Activated T-helper 17 cell treated with anti-CD3 and anti-CD28 coated beads, Interleukin-2, amount 50 U/mL, for 72 hours (primary cell): ENCODE measurements at regions not wholly inside any gene's neighbourhood (a gene's known extent, or its start where the extent isn't known, plus 50 kb on each side); places are given as distances from the start of the nearest gene placed in this dataset.

Experiments used
- ATAC-seq: fragments of 150-1000 bp; cut with Tn5 transposase; replicated peaks from 2 replicates; pipeline ENCODE4 v1.10.0; 2021; ENCODE audit warnings: mild to moderate bottlenecking, moderate library complexity
- H3K27ac Mint-ChIP-seq: one replicate; pipeline ENCODE4 v1.8.0; 2022; ENCODE audit warnings: mixed read lengths
- H3K27me3 Mint-ChIP-seq: one replicate; pipeline ENCODE4 v1.8.0; 2022; ENCODE audit warnings: mixed read lengths
- H3K36me3 Mint-ChIP-seq: one replicate; pipeline ENCODE4 v1.8.0; 2022; ENCODE audit warnings: low read depth, mild to moderate bottlenecking, mixed read lengths
- H3K4me1 Mint-ChIP-seq: one replicate; pipeline ENCODE4 v1.8.0; 2022; ENCODE audit warnings: mixed read lengths
- H3K4me3 Mint-ChIP-seq: one replicate; pipeline ENCODE4 v1.8.0; 2022; ENCODE audit warnings: mild to moderate bottlenecking, mixed read lengths
- H3K9me3 Mint-ChIP-seq: one replicate; pipeline ENCODE4 v1.8.0; 2022; ENCODE audit warnings: mixed read lengths

GRCh38 chr13:80214521-80214991, 126.4 kb downstream of the SPRY2 start:
- no peak overlapping the region for H3K4me3 Mint-ChIP-seq
- H3K27ac Mint-ChIP-seq: no peak overlapping the region
- H3K4me1 Mint-ChIP-seq: no peaks in the 10 kb centered on the region
- H3K27me3 Mint-ChIP-seq: no peaks in the 10 kb centered on the region
- H3K9me3 Mint-ChIP-seq: no peaks in the 10 kb centered on the region
- no peaks in the 10 kb centered on the region for H3K36me3 Mint-ChIP-seq
- ATAC-seq: no peak

GRCh38 chr13:80214050-80214449, 126.9 kb downstream of the SPRY2 start:
- no peak for ATAC-seq
- H3K27ac Mint-ChIP-seq: no peak overlapping the region
- H3K27me3 Mint-ChIP-seq: no peaks in the 10 kb centered on the region
- H3K9me3 Mint-ChIP-seq: no peaks in the 10 kb centered on the region
- no peaks in the 10 kb centered on the region for H3K36me3 Mint-ChIP-seq
- no peaks in the 10 kb centered on the region for H3K4me1 Mint-ChIP-seq
- no peak overlapping the region for H3K4me3 Mint-ChIP-seq

- H3K4me1 Mint-ChIP-seq: no peaks in the 10 kb centered on the region
- no peaks in the 10 kb centered on the region for H3K36me3 Mint-ChIP-seq
- H3K27ac Mint-ChIP-seq: no peak overlapping the region
- no peak for ATAC-seq
- H3K27me3 Mint-ChIP-seq: no peaks in the 10 kb centered on the region
- H3K4me3 Mint-ChIP-seq: no peak overlapping the region
- no peaks in the 10 kb centered on the region for H3K9me3 Mint-ChIP-seq
These were observed 127.7 kb downstream of the SPRY2 start for GRCh38 chr13:80213201-80213600.

DNA sequence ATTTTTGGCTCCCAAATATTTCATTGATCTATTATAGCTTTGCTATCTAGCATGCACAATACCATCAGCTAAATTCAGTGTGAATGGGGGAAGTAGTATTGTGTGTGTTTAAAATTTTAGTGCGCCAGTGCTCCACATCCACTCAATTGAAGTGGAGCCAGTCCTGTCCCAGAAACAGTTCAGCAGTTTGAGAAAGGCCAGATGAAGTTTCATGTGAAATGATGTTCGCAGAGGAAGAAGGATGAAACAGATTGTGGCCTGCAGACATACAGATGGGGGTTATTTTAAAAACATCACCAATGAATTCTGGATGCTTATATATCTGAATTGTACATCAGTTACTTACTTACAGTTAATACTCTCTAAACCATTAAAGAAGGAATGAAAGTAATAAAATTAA, 129.4 kb downstream of the SPRY2 start:
- ATAC-seq: no peak
- no peak overlapping the region for H3K4me3 Mint-ChIP-seq
- H3K27me3 Mint-ChIP-seq: no peaks in the 10 kb centered on the region
- H3K9me3 Mint-ChIP-seq: peaks cover 1% of the 10 kb centered on the region
- H3K27ac Mint-ChIP-seq: no peak overlapping the region
- H3K4me1 Mint-ChIP-seq: no peaks in the 10 kb centered on the region
- no peaks in the 10 kb centered on the region for H3K36me3 Mint-ChIP-seq

DNA sequence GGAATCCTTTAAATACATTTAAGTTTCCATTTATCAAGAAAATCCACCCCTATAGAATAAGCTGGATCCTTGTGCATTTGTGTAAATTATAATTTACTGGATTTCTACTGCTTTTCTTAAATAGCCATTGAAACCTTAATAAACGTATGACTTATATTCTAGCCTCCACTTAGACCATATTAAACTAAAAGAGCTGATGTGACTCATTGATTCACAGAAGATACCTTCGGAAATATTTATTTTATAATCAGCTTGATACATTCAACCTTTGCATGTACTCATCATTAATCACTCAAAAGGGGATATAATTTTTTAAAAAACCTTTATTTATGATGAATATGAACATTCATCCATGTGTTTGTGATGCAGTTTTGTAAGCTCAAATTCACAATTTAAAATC, 136.3 kb downstream of the SPRY2 start:
- peaks cover 4% of the 10 kb centered on the region for H3K9me3 Mint-ChIP-seq
- H3K27me3 Mint-ChIP-seq: no peaks in the 10 kb centered on the region
- H3K27ac Mint-ChIP-seq: no peak overlapping the region
- no peaks in the 10 kb centered on the region for H3K4me1 Mint-ChIP-seq
- ATAC-seq: no peak
- H3K36me3 Mint-ChIP-seq: no peaks in the 10 kb centered on the region
- H3K4me3 Mint-ChIP-seq: no peak overlapping the region

DNA sequence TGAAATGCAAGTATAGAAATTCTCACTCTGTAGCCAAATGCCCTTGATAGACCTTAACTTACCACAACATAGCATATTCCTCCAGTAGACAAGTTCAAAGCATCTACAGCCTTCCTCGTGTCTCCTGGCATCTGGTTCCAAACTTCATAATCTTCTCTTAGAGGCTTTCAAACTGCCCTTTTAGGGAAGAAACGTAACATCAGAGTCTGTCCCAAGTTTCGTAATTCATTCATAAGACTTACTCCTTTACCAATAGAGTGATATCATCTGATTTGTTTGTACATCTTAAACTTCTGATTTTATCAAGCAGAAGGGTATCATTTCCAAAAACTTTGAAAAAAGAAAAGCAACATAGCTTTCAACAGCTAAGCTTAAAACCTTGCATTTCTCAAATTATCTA, 137.4 kb downstream of the SPRY2 start:
- Mint-ChIP-seq H3K4me3 (no peak overlapping the region), H3K4me1 (no peaks in the 10 kb centered on the region), H3K9me3 (peaks cover 4% of the 10 kb centered on the region), H3K36me3 (no peaks in the 10 kb centered on the region), H3K27ac (no peak overlapping the region), H3K27me3 (no peaks in the 10 kb centered on the region)
- ATAC-seq: no peak

GRCh38 chr13:80201694-80202468, 139.0 kb downstream of the SPRY2 start:
- Mint-ChIP-seq H3K27me3 (no peaks in the 10 kb centered on the region), H3K36me3 (no peaks in the 10 kb centered on the region), H3K4me3 (no peak overlapping the region), H3K27ac (no peak overlapping the region), H3K9me3 (peaks cover 4% of the 10 kb centered on the region), H3K4me1 (no peaks in the 10 kb centered on the region)
- no peak for ATAC-seq

- H3K4me3 Mint-ChIP-seq: no peak overlapping the region
These were observed 141.2 kb downstream of the SPRY2 start for GRCh38 chr13:80199585-80200292.

GRCh38 chr13:80199067-80199466, 141.9 kb downstream of the SPRY2 start:
- no peaks in the 10 kb centered on the region for H3K36me3 Mint-ChIP-seq
- no peaks in the 10 kb centered on the region for H3K9me3 Mint-ChIP-seq
- no peak overlapping the region for H3K27ac Mint-ChIP-seq
- H3K4me1 Mint-ChIP-seq: no peaks in the 10 kb centered on the region
- H3K27me3 Mint-ChIP-seq: no peaks in the 10 kb centered on the region
- H3K4me3 Mint-ChIP-seq: no peak overlapping the region
- ATAC-seq: no peak

More at GRCh38 chr13:80199585-80200292, 141.2 kb downstream of the SPRY2 start:
- no peaks in the 10 kb centered on the region for H3K36me3 Mint-ChIP-seq
- H3K27ac Mint-ChIP-seq: no peak overlapping the region
- no peaks in the 10 kb centered on the region for H3K27me3 Mint-ChIP-seq
- H3K4me1 Mint-ChIP-seq: no peaks in the 10 kb centered on the region
- H3K9me3 Mint-ChIP-seq: no peaks in the 10 kb centered on the region
- ATAC-seq: no peak

- no peak for ATAC-seq
These were observed 144.2 kb downstream of the SPRY2 start for GRCh38 chr13:80196756-80197155.

GRCh38 chr13:80195649-80196048, 145.3 kb downstream of the SPRY2 start:
- Mint-ChIP-seq H3K4me1 (no peaks in the 10 kb centered on the region), H3K4me3 (no peak overlapping the region), H3K27ac (no peak overlapping the region), H3K27me3 (no peaks in the 10 kb centered on the region), H3K9me3 (no peaks in the 10 kb centered on the region), H3K36me3 (no peaks in the 10 kb centered on the region)
- no peak for ATAC-seq

More at GRCh38 chr13:80196756-80197155, 144.2 kb downstream of the SPRY2 start:
- H3K27ac Mint-ChIP-seq: no peak overlapping the region
- no peaks in the 10 kb centered on the region for H3K9me3 Mint-ChIP-seq
- H3K36me3 Mint-ChIP-seq: no peaks in the 10 kb centered on the region
- H3K4me1 Mint-ChIP-seq: no peaks in the 10 kb centered on the region
- H3K4me3 Mint-ChIP-seq: no peak overlapping the region
- no peaks in the 10 kb centered on the region for H3K27me3 Mint-ChIP-seq

GRCh38 chr13:80189889-80190597, 150.9 kb downstream of the SPRY2 start:
- H3K9me3 Mint-ChIP-seq: no peaks in the 10 kb centered on the region
- no peak for ATAC-seq
- no peaks in the 10 kb centered on the region for H3K36me3 Mint-ChIP-seq
- H3K4me1 Mint-ChIP-seq: no peaks in the 10 kb centered on the region
- no peak overlapping the region for H3K27ac Mint-ChIP-seq
- no peaks in the 10 kb centered on the region for H3K27me3 Mint-ChIP-seq
- no peak overlapping the region for H3K4me3 Mint-ChIP-seq

- no peaks in the 10 kb centered on the region for H3K9me3 Mint-ChIP-seq
- no peak overlapping the region for H3K27ac Mint-ChIP-seq
- ATAC-seq: no peak
- H3K27me3 Mint-ChIP-seq: no peaks in the 10 kb centered on the region
- H3K4me1 Mint-ChIP-seq: no peaks in the 10 kb centered on the region
- no peak overlapping the region for H3K4me3 Mint-ChIP-seq
- H3K36me3 Mint-ChIP-seq: no peaks in the 10 kb centered on the region
These were observed 160.1 kb downstream of the SPRY2 start for GRCh38 chr13:80180740-80181355.

GRCh38 chr13:80177327-80177726, 163.6 kb downstream of the SPRY2 start:
- ATAC-seq: no peak
- no peaks in the 10 kb centered on the region for H3K4me1 Mint-ChIP-seq
- no peaks in the 10 kb centered on the region for H3K9me3 Mint-ChIP-seq
- no peak overlapping the region for H3K4me3 Mint-ChIP-seq
- no peaks in the 10 kb centered on the region for H3K36me3 Mint-ChIP-seq
- H3K27me3 Mint-ChIP-seq: no peaks in the 10 kb centered on the region
- H3K27ac Mint-ChIP-seq: no peak overlapping the region
